SK-N-MC (cell line): ENCODE measurements at regions not wholly inside any gene's neighbourhood (a gene's known extent, or its start where the extent isn't known, plus 50 kb on each side); places are given as distances from the start of the nearest gene placed in this dataset.

Source experiments
- DNase-seq: peaks from one replicate; pipeline ENCODE4 v3.0.0-alpha.2; 2011; ENCODE audit warnings: low read depth, low spot score
- H3K27ac ChIP-seq: fragments of 200-600 bp; sonication (generic); 2 replicates; pipeline ENCODE4 v1.5.1; 2016; ENCODE audit warnings: mixed run types
- H3K36me3 ChIP-seq: fragments of 200-600 bp; sonication (generic); 2 replicates; pipeline ENCODE4 v1.6.1; 2017; ENCODE audit warnings: antibody characterized with exemption, low read length, mixed read lengths; ENCODE audit not compliant: insufficient read depth
- H3K4me3 ChIP-seq: fragments of 200-600 bp; sonication (generic); 2 replicates; pipeline ENCODE4 v1.5.1; 2016
- H3K9ac ChIP-seq: fragments of 200-600 bp; sonication (generic); 2 replicates; pipeline ENCODE4 v1.8.0; 2017; ENCODE audit warnings: mixed run types, mixed read lengths; ENCODE audit not compliant: insufficient read length
- H3K9me3 ChIP-seq: fragments of 200-600 bp; sonication (generic); 2 replicates; pipeline ENCODE4 v1.6.1; 2017; ENCODE audit warnings: low read depth, mild to moderate bottlenecking, antibody characterized with exemption, low read length, moderate library complexity, mixed read lengths
- EZH2 ChIP-seq: fragments of 200-600 bp; sonication (generic); IDR thresholded peaks from one replicate; pipeline ENCODE4 v1.6.1; 2017; ENCODE audit warnings: antibody characterized with exemption
- FOXP2 ChIP-seq: optimal IDR thresholded peaks from 2 replicates; pipeline ENCODE3; 2011; ENCODE audit warnings: mild to moderate bottlenecking, moderate library complexity; ENCODE audit not compliant: insufficient read depth; ENCODE audit errors: extremely low read length, control extremely low read depth
- POLR2AphosphoS5 ChIP-seq: IDR thresholded peaks from 2 replicates; pipeline ENCODE4 v1.6.1; 2012; ENCODE audit warnings: mild to moderate bottlenecking, low read depth, low read length, borderline replicate concordance

- DNase-seq, result no peak
- no peak overlapping the region for H3K9ac ChIP-seq
- no peak overlapping the region for H3K4me3 ChIP-seq
- H3K9me3 ChIP-seq, result no peaks in the 10 kb centered on the region
- TF ChIP-seq EZH2, result no peak
- TF ChIP-seq FOXP2, result no peak
- no peak for TF ChIP-seq POLR2AphosphoS5
- no peaks in the 10 kb centered on the region for H3K36me3 ChIP-seq
- no peak overlapping the region for H3K27ac ChIP-seq
These were observed 99.8 kb upstream of the SPATA31C2 start for GRCh38 chr9:88237991-88238571.

DNA sequence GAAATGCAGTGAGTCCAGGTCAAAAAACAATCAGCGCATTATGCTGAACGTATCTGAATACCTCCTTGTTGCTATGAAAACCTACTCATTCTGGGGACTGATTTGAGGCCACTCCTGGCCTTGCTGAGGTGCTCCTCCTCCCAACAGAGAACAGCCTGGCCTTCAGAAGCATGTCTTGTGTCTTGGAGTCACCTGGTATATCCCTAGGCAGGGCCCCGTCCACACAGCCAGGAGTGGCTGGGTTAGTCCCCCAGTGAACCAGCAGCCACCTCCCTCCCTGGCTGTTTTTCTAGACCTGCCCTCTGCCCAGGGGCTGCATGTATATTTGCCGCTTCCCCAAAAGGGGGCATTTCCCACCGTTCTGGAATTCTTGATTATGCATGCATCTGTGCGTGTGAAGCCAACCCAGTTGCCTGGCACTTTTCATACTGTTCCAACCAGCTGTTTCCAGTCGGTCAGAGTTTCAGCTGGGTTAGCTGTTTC lies 99.2 kb upstream of the SPATA31C2 start:
- TF ChIP-seq POLR2AphosphoS5, result no peak
- no peak for TF ChIP-seq EZH2
- TF ChIP-seq FOXP2, result no peak
- no peak for DNase-seq

GRCh38 chr9:88236511-88237478 lies 98.5 kb upstream of the SPATA31C2 start:
- H3K36me3 ChIP-seq, result no peaks in the 10 kb centered on the region
- no peaks in the 10 kb centered on the region for H3K9me3 ChIP-seq
- TF ChIP-seq EZH2 (no peak), POLR2AphosphoS5 (no peak), FOXP2 (no peak)
- H3K4me3 ChIP-seq, result no peak overlapping the region
- DNase-seq, result no peak
- H3K9ac ChIP-seq, result no peak overlapping the region
- H3K27ac ChIP-seq, result no peak overlapping the region

More for the DNA sequence above, 99.2 kb upstream of the SPATA31C2 start:
- no peak overlapping the region for H3K27ac ChIP-seq
- H3K36me3 ChIP-seq, result no peaks in the 10 kb centered on the region
- H3K9ac ChIP-seq, result no peak overlapping the region
- no peaks in the 10 kb centered on the region for H3K9me3 ChIP-seq
- no peak overlapping the region for H3K4me3 ChIP-seq

DNA sequence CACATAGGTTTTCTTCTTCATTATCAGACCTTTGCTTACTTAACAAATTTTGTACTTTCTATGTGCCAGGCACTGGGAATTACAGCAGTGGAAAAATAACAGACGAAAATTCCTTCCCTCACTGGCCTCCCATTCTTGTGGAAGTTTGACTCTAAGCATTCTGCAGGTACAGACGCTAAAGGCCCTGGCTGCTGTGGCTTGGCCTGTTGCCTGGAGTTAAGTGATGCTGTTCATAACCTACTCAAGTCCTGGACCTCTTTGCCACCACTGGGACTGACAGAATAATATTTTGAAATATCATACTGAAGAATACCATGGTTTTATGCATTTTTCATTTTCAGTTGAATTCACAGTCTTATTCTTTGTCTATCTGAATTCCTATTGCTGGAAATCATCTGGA lies 97.3 kb upstream of the SPATA31C2 start:
- Histone ChIP-seq H3K9ac (no peak overlapping the region), H3K27ac (no peak overlapping the region), H3K36me3 (no peaks in the 10 kb centered on the region), H3K9me3 (no peaks in the 10 kb centered on the region), H3K4me3 (no peak overlapping the region)
- DNase-seq, result no peak
- no peak for TF ChIP-seq EZH2
- TF ChIP-seq FOXP2, result no peak
- TF ChIP-seq POLR2AphosphoS5, result no peak

GRCh38 chr9:88234114-88234513 lies 95.8 kb upstream of the SPATA31C2 start:
- Histone ChIP-seq H3K27ac (no peak overlapping the region), H3K4me3 (no peak overlapping the region), H3K9ac (no peak overlapping the region), H3K36me3 (no peaks in the 10 kb centered on the region), H3K9me3 (no peaks in the 10 kb centered on the region)
- no peak for DNase-seq
- TF ChIP-seq EZH2 (no peak), POLR2AphosphoS5 (no peak), FOXP2 (no peak)

- no peak for DNase-seq
- TF ChIP-seq FOXP2 (no peak), POLR2AphosphoS5 (no peak), EZH2 (no peak)
These were observed 94.8 kb upstream of the SPATA31C2 start for GRCh38 chr9:88233091-88233490.

DNA sequence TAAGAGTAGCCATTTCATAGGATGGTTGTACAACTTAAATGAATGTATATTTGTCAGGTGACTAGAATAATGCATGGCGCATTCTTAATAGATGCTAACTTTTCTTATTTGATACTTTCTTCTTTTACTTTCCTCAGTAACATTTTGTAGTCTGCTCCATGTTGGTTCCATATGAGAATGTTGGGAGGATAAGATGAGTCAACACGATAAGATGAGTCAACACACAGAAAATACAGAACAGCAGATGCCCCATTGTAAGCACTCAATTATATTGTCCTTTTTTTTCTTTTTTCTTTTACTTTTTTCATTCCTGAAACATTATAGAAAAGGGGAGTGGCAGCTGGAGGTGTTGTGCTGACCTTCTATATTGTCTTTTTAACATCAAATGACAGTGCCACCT lies 92.3 kb upstream of the SPATA31C2 start:
- Histone ChIP-seq H3K9ac (no peak overlapping the region), H3K4me3 (no peak overlapping the region), H3K36me3 (no peaks in the 10 kb centered on the region), H3K27ac (no peak overlapping the region), H3K9me3 (no peaks in the 10 kb centered on the region)
- TF ChIP-seq POLR2AphosphoS5, result no peak
- no peak for TF ChIP-seq FOXP2
- TF ChIP-seq EZH2, result no peak
- DNase-seq, result no peak

More at GRCh38 chr9:88233091-88233490, 94.8 kb upstream of the SPATA31C2 start:
- Histone ChIP-seq H3K9me3 (no peaks in the 10 kb centered on the region), H3K27ac (no peak overlapping the region), H3K9ac (no peak overlapping the region), H3K36me3 (no peaks in the 10 kb centered on the region), H3K4me3 (no peak overlapping the region)

- no peak for TF ChIP-seq POLR2AphosphoS5
- TF ChIP-seq FOXP2, result no peak
- TF ChIP-seq EZH2, result no peak
- no peak for DNase-seq
- no peak overlapping the region for H3K4me3 ChIP-seq
- no peaks in the 10 kb centered on the region for H3K36me3 ChIP-seq
- no peak overlapping the region for H3K9ac ChIP-seq
- no peaks in the 10 kb centered on the region for H3K9me3 ChIP-seq
- no peak overlapping the region for H3K27ac ChIP-seq
These were observed 91.2 kb upstream of the SPATA31C2 start for GRCh38 chr9:88229434-88229833.

DNA sequence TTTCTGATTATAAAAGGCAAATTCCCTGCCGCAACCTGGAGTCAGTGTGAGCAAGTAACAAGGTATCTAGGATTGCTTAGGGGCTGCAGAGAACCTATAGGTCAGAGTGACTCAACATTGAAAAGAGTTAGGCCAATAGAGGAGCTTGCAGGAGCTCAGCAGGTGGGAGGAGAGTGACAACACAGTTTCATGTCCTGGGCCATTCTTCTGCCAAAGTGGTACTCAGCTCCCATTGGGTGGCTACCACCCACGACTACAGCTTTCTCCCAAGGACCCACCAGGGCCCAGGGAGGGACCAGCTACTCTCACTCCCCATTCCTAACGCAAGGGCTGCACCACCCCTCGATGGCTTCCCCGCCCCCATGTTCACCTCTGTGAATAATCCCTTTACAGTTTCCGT lies 86.7 kb upstream of the SPATA31C2 start:
- DNase-seq, result no peak
- Histone ChIP-seq H3K27ac (no peak overlapping the region), H3K36me3 (no peaks in the 10 kb centered on the region), H3K9ac (no peak overlapping the region), H3K4me3 (no peak overlapping the region), H3K9me3 (no peaks in the 10 kb centered on the region)
- no peak for TF ChIP-seq EZH2
- no peak for TF ChIP-seq POLR2AphosphoS5
- TF ChIP-seq FOXP2, result no peak
